ENCODE measurements at regions not wholly inside any gene's neighbourhood (a gene's known extent, or its start where the extent isn't known, plus 50 kb on each side); places are given as distances from the start of the nearest gene placed in this dataset.
"Not testable (repeated sequence)": the region's sequence is repeated elsewhere in the genome, so short reads cannot be mapped to it uniquely, and the experiment has no call there.

- no peaks in the 10 kb centered on the region for H3K4me1 Mint-ChIP-seq
- H3K27me3 Mint-ChIP-seq (ENCODE audit: insufficient read depth), result no peaks in the 10 kb centered on the region
- WGBS, 2 experiments (ENCODE audit: insufficient coverage in 1 of 2, insufficient read length in 1 of 2), result 81 to 96% methylated on average over 4 of the region's 4 CpGs
- Histone ChIP-seq H3K27ac (ENCODE audit: low read depth, low read length) (no peak overlapping the region), H3K9me3 (ENCODE audit: control insufficient read depth, low read length) (no peaks in the 10 kb centered on the region), H3K27me3 (ENCODE audit: control insufficient read depth, insufficient read depth, low read length, poor library complexity, severe bottlenecking) (no peaks in the 10 kb centered on the region), H3K36me3 (ENCODE audit: control insufficient read depth, insufficient read depth, low read length) (no peaks in the 10 kb centered on the region), H3K4me3 (ENCODE audit: low read length) (no peak overlapping the region), H3K4me1 (ENCODE audit: control insufficient read depth, insufficient read depth, low read length) (no peaks in the 10 kb centered on the region), H3K9ac (ENCODE audit: extremely low read depth, low read length, poor library complexity, severe bottlenecking) (no peak overlapping the region)
- DNase-seq, result no peak
- H3K36me3 Mint-ChIP-seq (ENCODE audit: low read depth), result no peaks in the 10 kb centered on the region
- no peak overlapping the region for H3K4me3 Mint-ChIP-seq
- H3K27ac Mint-ChIP-seq, result no peak overlapping the region
- TF ChIP-seq, protein P1, sequence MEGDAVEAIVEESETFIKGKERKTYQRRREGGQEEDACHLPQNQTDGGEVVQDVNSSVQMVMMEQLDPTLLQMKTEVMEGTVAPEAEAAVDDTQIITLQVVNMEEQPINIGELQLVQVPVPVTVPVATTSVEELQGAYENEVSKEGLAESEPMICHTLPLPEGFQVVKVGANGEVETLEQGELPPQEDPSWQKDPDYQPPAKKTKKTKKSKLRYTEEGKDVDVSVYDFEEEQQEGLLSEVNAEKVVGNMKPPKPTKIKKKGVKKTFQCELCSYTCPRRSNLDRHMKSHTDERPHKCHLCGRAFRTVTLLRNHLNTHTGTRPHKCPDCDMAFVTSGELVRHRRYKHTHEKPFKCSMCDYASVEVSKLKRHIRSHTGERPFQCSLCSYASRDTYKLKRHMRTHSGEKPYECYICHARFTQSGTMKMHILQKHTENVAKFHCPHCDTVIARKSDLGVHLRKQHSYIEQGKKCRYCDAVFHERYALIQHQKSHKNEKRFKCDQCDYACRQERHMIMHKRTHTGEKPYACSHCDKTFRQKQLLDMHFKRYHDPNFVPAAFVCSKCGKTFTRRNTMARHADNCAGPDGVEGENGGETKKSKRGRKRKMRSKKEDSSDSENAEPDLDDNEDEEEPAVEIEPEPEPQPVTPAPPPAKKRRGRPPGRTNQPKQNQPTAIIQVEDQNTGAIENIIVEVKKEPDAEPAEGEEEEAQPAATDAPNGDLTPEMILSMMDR (conservative IDR thresholded peaks at IDR 0.05), result no peak
- no peaks in the 10 kb centered on the region for H3K9me3 Mint-ChIP-seq
These were observed 84.6 kb downstream of the VCPKMT start for GRCh38 chr14:50031602-50032313.

GRCh38 chr14:50032462-50033167 lies 83.8 kb downstream of the VCPKMT start:
- not testable (repeated sequence) for H3K27me3 Mint-ChIP-seq (ENCODE audit: insufficient read depth); H3K9ac ChIP-seq (ENCODE audit: extremely low read depth, low read length, poor library complexity, severe bottlenecking); H3K27ac ChIP-seq (ENCODE audit: low read depth, low read length); H3K27ac Mint-ChIP-seq; DNase-seq; H3K27me3 ChIP-seq (ENCODE audit: control insufficient read depth, insufficient read depth, low read length, poor library complexity, severe bottlenecking); H3K36me3 ChIP-seq (ENCODE audit: control insufficient read depth, insufficient read depth, low read length); H3K4me1 Mint-ChIP-seq; H3K4me1 ChIP-seq (ENCODE audit: control insufficient read depth, insufficient read depth, low read length); H3K9me3 ChIP-seq (ENCODE audit: control insufficient read depth, low read length); H3K4me3 ChIP-seq (ENCODE audit: low read length); H3K9me3 Mint-ChIP-seq; H3K4me3 Mint-ChIP-seq; H3K36me3 Mint-ChIP-seq (ENCODE audit: low read depth)
- 92 to 95% methylated on average over 7 to 8 of the region's 8 CpGs for WGBS, 2 experiments (ENCODE audit: insufficient coverage in 1 of 2, insufficient read length in 1 of 2)

DNA sequence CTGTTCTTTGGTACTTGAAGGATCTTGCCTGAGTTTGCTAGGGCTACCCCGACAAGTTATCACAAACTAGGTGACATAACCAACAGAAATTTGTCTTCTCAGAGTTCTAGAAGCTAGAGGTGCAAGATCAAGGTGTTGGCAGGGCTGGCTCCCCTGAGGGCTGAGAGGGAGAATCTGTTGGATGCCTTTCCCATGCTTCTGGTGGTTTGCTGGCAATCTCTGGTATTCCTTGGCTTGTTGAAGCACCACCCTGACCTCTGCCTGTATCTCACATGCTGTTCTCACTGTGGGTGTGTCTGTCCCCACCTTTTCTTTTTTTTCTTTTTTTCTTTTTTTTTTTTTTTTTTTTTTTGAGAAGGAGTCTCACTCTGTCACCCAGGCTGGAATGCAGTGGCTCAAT lies 81.2 kb downstream of the VCPKMT start:
- DNase-seq, result no peak
- H3K27ac Mint-ChIP-seq, result no peak overlapping the region
- no peaks in the 10 kb centered on the region for H3K9me3 Mint-ChIP-seq
- H3K4me3 Mint-ChIP-seq, result no peak overlapping the region
- Histone ChIP-seq H3K27ac (ENCODE audit: low read depth, low read length) (no peak overlapping the region), H3K36me3 (ENCODE audit: control insufficient read depth, insufficient read depth, low read length) (no peaks in the 10 kb centered on the region), H3K9me3 (ENCODE audit: control insufficient read depth, low read length) (no peaks in the 10 kb centered on the region), H3K9ac (ENCODE audit: extremely low read depth, low read length, poor library complexity, severe bottlenecking) (no peak overlapping the region), H3K4me3 (ENCODE audit: low read length) (no peak overlapping the region), H3K4me1 (ENCODE audit: control insufficient read depth, insufficient read depth, low read length) (no peaks in the 10 kb centered on the region), H3K27me3 (ENCODE audit: control insufficient read depth, insufficient read depth, low read length, poor library complexity, severe bottlenecking) (no peaks in the 10 kb centered on the region)
- 100% methylated on average over 1 of the region's 1 CpG; no CpG with 5 or more reads in 1 of the 2 experiments for WGBS, 2 experiments (ENCODE audit: insufficient coverage in 1 of 2, insufficient read length in 1 of 2)
- no peaks in the 10 kb centered on the region for H3K4me1 Mint-ChIP-seq
- no peaks in the 10 kb centered on the region for H3K36me3 Mint-ChIP-seq (ENCODE audit: low read depth)
- H3K27me3 Mint-ChIP-seq (ENCODE audit: insufficient read depth), result no peaks in the 10 kb centered on the region
- TF ChIP-seq, protein P1 (conservative IDR thresholded peaks at IDR 0.05), result no peak
